SU-DHL-6 (cell line): ENCODE measurements at regions not wholly inside any gene's neighbourhood (a gene's known extent, or its start where the extent isn't known, plus 50 kb on each side); places are given as distances from the start of the nearest gene placed in this dataset.

Experiments used
- CTCF ChIP-seq: fragments of 200-600 bp; sonication (generic); IDR thresholded peaks from one replicate; pipeline ENCODE4 v1.5.1; 2017; ENCODE audit warnings: antibody characterized with exemption, mild to moderate bottlenecking, low read length, moderate library complexity; ENCODE audit not compliant: insufficient read depth, poor library complexity, severe bottlenecking
- EZH2phosphoT487 ChIP-seq: fragments of 200-600 bp; sonication (generic), shearing (Covaris generic); conservative IDR thresholded peaks from 2 replicates; pipeline ENCODE4 v1.6.1; 2018; ENCODE audit warnings: mild to moderate bottlenecking, antibody characterized with exemption, low read length, moderate library complexity, mixed read lengths

- TF ChIP-seq CTCF (no peak), EZH2phosphoT487 (no peak)
Observed at GRCh38 chr4:81626851-81627250, 155.1 kb upstream of the RASGEF1B start.
